CD4-positive, alpha-beta T cell treated with Interferon alpha-2 for 1 hour (primary cell): ENCODE measurements at regions not wholly inside any gene's neighbourhood (a gene's known extent, or its start where the extent isn't known, plus 50 kb on each side); places are given as distances from the start of the nearest gene placed in this dataset.

ENCODE experiments used
- DNase-seq, 2 donors: peaks; one replicate each; pipeline ENCODE4 v3.0.0-alpha.2; 2020 to 2022

DNA sequence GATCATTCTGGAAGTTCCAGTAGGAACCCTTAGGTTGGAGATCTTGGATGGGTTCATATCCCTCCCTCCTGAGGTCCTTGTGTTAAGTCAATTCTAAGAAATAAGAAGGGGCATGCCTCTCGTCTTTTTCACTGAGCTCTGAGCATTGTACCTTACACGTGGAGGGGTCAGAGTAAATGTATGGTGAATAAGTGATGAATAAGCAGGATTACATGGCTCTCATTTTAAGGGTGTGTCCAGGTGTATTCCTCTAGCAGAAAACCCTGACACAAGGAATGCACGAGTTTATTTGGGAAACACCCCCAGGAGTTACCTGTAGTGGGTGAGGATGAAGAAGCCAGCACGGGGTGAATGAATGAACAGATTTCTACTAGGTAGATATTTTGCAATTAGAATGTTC, 400.2 kb downstream of the KIF16B start:
- DNase-seq, result no peak

DNA sequence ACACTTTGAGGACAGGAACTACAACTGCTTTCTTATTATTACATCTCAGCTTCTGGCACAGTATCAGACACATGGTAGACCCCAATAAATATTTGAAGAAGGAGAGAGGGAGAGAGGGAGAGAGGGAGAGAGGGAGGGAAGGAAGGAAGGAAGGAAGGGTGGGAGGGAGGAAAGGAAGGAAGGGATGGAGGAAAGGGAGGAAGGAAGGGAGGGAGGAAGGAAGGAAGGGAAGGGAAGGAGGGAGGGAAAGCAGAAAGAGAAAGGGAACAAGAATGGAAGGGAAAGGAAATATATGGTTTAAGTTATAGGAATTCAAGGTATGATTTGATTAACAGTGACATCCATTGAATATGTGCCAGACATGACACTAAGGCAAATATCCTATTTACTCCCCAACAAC, 402.1 kb downstream of the KIF16B start:
- DNase-seq, result no peak

DNA sequence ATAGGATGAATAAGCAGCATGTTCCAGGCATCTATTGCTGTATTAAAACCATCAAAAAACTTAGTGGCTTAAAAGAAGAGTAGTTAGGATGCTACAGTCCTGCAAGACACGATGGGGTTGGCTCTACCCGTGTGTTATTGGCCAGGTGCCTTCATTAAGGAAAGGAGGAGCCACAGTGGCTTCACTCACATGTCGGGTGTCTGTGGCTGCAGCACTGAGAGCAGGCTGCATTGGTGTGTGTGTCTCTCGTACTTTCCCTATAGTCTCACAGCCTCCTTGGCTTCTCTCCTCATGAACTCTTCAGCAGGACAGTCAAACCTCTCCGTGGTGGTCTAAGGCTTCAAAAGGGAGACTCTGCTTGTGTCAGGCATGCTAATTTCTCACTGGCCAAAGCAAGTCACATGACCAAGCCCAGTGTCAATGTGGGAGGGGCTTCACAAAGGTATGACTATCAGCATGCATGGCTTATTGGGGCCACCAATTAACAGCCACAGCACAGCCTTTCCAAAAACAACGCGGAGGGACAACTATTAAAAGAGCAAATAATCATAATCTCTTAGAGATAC, 402.8 kb downstream of the KIF16B start:
- DNase-seq, result no peak

DNA sequence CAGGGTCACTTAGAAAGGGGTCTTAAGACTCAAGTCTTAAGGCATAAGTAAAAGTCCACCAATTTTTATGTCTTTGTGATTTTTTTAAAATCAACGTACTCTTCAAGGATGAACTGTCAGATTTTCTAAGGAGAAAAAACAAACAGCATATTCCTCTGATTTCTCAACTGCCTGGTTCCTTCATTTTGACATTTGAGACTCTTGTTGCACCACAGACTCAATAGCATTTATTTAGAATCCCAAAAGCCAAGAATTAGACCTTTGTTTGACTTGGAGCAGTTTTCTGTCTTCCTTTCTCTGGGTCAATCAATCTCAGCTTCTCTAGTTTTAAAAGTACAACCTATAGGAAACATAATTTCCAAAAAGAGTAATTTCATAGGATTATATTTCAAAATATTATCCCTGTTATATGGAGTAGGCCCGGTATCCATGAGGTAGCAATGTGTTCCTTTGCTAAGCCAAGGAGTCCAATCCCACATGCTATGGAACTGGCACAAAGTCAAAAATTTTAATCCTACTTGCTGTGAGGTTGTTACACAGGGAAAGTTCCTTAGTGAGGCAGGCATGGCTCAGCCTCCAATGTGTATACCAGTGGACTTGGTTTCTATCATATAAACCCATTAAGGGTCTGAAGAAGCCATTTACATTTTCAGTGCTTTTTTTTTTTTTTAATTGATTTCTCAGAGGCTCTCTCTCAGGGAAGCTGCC, 405.7 kb downstream of the KIF16B start:
- DNase-seq, result no peak

DNA sequence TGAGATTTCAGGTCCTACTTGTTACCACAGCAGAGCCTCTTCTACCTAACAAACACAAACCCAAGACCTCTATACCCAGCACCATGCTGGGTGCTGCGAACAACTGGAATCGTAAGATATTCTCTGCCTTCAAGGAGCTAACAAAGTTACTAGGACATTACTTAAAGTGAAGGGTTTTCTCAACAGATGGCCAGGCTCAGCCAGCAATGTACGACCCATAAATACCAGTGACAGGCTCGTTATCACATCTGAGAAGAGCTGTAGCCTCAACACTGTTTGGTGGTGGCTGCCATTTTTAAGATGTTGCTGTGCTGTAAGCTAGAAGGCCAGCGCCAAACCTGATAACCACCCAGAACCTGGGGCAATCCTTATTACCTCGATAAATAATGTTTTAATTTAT, 406.5 kb downstream of the KIF16B start:
- no peak for DNase-seq

DNA sequence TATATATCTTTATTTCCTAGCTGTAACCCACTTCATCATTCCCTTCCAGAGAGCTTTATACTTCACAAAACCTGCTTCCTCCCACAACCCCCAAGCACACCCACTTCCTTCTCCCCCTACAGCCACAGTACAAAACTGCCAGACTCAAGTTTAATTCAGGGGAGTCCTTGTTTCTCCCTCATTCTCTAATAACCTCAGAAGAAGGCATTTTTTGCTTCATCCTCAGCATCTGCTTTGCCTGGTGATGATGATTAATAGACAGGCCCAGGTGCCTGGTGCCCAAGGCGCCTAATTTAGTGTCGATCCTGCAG, 414.3 kb downstream of the KIF16B start:
- DNase-seq, result no peak

DNA sequence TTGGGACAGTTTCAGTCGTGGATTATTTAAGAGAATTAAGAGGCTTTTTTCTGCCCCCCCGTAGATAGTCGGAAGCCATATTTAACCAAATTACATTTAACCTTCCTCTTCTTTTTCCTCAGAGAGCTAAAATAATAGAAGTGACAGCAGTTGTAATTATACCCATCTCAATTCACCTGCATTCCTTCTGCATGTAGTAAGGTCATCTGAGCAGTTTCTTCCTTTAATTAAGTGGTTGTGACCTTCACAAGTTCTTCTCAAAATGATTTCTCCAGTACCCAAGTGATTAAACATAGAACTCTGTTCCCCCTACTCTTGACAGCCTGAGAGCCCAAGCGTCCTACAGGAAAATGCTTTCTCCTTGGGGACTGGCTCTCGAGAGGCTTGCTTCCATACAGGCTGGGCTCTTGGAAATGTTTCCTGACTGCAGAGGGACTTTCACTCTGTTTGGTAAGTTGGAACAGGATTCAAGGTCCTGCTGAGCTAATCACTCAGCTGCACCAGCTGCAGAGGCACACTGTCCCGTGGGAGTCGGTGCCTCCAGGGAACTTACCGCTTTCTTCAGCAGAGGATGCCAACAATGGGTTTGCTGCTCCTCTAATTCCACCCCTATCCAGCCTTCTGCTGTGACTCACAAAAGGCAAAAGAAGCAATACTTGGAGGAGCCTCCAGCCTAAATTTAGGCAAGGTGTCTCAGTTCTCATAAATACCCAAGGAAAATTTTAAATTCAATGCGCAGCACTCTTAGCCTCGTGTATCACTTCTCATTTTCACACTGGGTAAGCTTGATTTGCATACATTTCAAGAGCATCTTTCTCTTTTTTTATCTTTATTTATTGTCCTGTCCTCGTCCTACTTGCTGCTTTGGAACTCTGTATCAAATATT, 414.9 kb downstream of the KIF16B start:
- peak in 1 of 2 donors; percentile 7 for DNase-seq

DNA sequence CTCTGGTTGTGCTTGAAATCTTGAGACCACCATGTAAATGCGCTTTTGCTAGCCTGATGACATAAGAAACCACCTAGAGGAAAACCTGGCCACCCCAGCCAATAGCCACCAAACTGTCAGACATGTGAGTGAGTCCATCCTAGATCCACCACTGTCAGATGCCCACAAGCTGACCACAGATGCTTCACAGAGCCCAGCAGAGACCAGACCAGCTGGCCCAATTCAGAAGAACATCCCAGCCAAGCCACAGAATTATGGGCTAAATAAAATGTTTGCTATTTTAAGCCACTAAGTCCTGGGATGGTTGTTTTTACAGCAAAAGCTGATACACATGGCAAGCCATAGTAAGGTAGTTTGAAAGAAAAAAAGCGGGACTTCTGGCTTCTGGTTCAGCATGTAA, 425.3 kb downstream of the KIF16B start:
- no peak for DNase-seq

DNA sequence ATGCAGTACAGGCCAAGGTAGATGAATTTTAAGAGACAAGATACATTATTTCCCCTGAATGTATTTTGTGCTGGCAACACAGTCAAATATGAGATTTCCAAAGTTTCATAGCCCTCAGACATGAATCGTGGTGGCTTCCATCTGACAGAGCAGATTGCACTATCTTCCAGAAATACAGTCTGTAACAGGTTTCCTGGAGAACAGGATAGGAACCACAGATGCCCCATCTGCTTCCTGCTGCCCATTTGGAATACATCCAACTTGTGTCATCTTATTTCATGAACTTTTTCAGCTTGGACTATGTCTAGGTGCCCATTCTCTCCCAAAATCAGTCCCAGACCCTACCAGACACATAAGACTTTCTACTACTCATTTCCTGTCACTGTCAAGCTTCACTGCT, 426.0 kb downstream of the KIF16B start:
- no peak for DNase-seq

DNA sequence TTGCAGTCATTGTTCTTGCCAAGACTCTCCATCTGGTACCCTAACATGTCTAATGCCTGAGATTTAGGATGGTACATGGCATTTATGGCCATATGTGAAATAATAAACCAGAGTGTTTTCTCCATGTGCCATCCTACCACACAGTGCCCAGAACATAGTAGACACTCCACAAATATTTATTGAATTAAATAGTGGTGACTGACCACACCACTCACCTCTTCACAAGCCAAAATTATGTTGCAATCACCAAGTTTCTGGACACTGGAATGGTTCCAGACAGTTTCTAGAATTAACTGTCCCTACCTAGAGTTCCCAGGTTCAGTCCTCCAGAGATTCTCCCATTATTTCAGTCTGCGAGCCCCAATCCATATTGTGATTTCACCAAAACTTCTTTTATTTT, 427.3 kb downstream of the KIF16B start:
- DNase-seq, result no peak

DNA sequence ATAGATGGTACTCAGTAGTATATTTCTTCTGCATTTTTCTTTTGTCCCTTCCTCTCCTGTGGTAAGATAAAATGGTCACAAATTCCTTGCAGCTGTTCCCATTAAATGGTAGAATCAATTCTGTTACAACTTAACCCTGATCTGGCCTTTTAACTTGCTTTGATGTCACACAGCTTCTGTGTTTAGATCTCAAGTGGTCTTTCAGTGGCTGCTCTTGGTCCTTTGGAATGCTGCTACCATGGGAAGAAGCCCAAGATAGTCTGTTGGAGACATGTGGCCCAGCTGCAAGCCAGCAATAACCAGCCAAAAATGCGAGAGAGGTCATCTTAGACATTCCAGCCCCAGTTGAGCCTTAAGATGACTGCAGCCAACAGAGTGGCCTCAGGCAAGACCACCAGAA, 429.7 kb downstream of the KIF16B start:
- no peak for DNase-seq

DNA sequence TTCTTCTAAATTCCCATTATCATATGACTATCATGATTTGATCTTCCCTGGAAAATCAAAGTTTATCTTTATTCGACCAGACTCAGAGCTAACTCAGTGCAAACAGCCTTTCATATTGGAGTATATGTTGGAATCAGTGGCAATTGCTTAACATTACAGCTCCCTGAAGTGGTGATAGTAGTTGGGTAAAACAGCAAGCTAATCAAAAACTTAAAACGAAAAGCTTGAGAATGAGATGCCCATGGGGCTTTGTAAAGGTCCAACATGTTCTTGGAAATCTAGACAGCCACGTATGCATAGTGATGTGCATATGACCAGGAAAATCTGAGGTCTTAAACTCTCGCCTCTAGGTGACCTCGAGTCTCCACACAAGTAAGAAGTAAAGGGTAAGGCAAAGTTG, 437.6 kb downstream of the KIF16B start:
- no peak for DNase-seq

DNA sequence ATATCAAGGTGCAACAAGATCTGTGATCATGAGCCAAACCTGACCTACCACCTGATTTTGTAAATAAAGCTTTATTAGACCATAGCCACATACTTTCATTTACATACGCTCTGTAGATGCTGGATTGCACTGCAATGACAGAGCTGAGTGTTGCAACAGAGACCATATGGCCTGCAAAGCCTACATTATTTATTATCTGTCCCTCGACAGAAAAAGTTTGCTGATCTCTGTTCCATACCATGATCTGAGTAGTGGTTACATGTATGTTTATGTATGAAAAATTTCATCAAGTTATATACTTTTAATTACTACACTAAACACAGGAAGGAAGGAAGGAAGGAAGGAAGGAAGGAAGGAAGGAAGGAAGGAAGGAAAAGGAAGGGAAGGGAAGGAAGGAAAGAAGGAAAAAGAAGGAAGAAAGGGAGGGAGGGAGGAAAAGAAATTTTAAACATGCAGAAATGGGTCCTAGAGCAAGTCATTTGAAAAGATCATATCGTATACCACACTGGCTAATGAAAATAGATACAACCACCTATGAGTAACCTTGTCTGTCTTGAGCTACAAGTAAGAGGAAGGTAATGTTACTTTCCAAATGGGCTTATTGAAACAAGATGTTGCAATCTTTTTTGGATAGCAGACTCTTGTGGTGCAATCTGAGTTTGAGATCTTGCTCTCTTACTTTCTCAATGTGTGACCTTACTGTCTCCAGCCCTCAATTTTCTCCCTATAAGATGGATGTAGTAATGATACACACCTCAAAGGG, 441.0 kb downstream of the KIF16B start:
- no peak for DNase-seq

DNA sequence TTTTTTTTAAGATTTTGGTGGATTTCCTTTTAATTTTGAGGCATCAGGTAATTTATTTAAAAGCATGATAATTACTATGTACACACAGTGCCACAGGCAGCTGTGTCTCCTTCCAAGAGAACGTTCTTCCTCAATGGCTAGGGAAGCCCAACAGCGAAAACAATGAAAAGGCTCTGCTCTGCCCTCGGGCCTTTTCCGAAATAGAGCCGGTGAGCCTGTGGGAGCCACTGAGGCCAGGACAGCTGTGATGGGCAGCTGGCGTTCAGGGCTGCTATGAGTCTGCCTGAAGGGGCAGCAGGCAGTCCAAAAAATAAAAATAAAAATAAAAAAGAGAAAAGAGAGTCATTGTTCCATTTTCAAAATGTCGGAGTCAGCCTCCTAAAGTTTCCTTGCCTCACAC, 443.8 kb downstream of the KIF16B start:
- no peak for DNase-seq

DNA sequence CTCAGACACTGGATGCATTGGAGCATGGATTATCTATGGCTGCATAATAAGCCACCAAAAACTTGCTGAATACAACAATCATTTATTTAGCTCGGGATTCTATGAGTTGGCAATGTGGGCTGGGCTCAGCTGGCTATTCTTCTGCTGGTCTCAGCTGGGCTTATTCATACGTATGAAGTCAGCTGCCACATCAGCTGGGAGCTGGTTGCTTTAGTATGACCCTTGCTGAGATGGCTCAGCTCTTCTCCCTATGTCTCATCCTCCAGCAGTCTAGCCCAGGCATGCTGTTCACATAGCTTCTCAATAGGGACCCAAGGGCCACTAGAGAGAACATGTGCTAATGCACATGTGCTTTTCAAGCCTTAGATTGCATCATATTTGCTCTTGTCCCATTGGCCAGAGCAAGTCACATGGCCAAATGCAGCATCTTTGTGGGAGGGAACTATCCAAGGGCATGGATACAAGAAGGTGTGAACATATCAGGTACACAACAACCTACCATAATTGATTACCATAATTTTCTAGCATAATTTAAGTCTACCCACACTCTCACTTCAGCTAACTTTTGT, 444.6 kb downstream of the KIF16B start:
- DNase-seq, result no peak

DNA sequence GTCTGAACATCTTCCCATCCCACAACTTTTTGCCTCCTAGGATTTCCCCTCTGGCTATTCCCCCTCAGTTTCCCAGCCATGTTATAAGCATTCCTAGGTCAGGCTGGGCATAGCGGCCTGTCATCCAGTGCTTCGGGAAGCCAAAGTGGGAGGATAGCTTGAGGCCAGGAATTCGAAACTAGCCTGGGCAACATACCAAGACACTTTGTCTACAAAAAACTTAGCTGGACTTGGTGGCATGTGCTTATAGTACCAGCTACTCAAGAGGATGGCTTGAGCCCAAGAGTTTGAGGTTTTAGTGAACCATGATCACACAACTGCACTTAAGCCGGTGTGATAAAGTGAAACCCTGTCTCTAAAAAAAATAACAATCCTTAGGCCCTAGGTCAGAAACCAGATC, 447.4 kb downstream of the KIF16B start:
- DNase-seq, result no peak

DNA sequence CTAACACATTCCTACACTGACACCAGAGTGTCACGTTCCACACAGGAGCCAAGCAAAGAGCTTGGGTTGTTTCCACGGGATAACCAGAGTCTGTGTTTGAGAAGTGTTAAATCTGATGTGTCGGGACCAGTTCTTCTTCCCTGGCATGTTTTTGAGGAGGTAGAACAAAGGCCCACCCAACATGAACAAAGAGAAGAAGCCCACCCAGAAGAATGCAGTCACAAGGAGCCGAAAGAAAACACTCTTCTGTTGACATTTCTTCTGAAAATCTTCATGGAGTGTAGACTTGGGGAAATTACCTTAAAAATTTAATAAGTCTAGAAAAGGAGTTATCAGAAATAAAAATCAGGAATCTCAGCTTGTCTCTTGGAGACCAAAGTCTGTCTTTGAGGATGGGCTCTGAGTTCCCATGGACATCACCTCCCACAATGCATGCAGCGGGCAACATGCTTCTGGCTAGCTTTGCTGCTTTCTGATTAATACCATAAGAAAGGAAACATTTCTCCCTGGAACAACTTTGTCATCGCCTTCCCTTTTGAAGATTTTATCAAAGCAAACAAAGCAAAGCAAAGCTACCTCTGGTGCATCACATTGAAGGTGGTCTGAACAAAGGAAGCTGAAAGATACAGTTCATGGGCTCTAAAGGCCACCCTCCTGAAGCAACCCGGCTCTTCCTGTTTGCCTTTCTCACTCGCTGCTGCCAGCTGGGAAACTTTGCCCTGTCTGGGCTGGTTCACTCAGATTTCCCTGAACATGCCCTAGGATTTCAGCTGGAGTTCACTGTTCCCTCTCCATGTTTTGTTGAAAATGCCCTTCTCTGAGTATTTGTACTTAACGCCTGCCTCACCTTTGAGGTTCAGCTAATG, 448.1 kb downstream of the KIF16B start:
- DNase-seq, result no peak

DNA sequence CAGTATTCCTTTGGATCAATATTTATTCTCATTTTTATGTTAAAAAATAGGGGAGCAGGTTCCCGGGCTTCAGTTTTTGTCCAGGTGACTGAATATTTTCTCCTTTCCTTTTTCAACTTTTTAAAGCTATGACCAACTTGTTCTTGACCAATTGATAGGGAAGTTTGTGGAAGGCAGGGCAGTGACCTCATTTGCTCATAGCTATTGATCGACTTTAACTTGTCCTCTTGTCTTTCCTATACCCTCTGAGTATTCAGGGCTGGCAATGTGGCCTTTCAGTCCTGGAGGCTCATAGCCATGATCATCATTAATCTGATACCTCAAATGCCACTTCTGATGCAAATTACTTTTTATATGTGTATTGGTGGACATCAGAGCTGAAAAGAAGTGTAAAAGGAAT, 448.8 kb downstream of the KIF16B start:
- DNase-seq, result no peak

DNA sequence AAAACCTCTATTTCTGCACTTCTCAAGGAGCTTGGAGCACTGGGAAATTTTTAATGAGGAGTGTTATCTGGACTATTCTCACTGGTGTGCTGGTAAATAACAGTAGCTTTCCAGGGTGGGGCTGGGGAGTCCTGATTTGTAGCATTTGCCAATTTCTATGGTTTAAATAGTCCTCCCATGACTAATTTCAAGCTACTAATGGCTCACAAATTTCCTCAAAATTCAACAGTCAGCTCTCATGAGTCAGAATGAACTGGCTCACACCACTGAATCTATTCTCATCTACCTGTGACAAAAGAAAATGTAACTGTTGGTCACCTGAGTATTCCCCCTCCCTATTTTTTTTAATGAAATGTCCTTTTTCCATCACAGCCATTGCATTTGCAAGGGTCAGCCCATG, 449.6 kb downstream of the KIF16B start:
- DNase-seq, result no peak

DNA sequence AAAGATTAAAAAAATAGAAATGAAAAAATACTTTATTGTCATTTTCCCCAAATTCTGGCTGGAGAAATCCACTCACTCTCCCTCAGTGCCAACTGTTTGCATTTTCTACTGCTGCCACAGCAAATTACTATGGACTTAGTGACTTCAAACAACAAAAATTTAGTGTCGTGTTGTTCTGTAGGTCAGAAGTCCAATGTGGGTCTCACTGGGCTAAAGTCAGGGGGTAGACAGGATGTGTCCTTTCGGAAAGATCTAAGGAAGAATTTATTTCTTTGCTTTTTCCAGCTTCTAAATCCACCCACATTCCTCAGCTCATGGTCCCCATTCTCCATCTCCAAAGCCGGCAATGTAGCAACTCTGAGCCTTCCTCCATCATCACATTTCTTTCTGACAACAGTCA, 453.3 kb downstream of the KIF16B start:
- no peak for DNase-seq

DNA sequence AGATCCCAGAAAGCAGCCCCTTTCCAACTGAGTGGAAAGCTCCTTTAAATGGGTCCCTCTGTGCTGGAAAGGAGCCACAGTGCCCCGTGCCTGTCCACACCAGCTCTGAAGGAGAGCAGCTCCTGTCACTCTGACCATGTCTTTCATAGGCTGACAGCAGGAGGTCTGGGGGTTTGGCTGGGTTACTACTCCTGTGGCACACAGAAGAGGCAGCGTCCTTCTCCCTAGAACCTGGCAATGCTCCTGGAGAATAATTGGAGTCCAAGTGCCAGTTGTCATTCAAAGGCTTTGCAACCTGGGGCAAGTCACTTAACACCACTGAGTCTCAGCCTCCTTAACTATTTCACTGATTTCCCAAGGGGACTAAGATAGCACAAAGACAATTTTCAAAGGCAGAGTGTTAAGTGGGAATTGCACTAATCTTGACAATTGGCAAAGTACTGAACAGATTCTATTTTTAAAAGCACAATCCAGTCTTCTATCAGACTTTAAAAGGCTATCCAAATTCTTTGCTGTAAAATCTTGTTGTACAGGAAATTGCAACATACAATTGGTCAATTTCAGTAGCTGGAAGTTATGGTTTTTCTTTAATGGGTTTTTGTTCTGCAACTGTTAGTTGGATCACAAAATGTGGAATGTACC, 457.2 kb downstream of the KIF16B start:
- no peak for DNase-seq

DNA sequence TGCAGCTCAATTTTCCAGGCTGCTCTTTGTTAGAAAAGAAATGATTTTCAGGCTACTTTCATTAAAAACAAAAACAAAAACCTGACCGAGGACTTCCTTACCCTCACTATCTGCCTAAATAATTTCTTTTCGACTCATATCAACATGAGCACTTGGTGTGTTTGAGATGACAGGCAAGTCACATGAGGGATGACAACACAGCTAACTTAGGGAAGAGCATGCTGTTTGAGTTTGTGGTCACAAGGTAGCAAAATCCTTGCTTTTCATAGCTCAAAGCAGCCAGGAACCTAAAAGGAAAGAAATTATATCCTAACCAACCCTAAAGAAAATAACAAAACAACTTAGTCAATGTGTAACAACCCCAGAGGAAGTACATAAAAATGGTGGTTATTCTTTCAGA, 459.5 kb downstream of the KIF16B start:
- no peak for DNase-seq
